ENCODE measurements at regions not wholly inside any gene's neighbourhood (a gene's known extent, or its start where the extent isn't known, plus 50 kb on each side); places are given as distances from the start of the nearest gene placed in this dataset.

DNA sequence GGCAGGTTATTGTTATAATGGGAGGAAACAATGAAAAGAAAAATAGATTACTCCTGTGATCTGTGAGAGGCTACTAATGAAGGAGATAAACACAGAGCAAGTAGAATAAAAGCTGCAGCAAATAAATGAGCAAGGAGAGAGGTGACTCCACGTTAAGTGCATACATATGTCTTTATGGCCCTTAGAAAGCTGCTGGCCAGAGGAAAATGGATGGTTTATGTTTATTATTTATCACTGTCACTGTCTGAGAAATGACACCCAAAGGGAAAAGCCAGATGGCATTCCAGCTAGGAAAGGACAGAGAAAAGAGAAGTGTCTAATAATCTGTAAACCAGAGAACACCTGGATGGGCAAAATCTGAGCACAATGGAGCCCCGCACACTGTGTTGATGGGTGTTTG, 122.9 kb upstream of the DDX18 start:
- no peaks in the 10 kb centered on the region for H3K27me3 ChIP-seq (ENCODE audit: insufficient read depth, low read depth)
- TF ChIP-seq, protein P1, sequence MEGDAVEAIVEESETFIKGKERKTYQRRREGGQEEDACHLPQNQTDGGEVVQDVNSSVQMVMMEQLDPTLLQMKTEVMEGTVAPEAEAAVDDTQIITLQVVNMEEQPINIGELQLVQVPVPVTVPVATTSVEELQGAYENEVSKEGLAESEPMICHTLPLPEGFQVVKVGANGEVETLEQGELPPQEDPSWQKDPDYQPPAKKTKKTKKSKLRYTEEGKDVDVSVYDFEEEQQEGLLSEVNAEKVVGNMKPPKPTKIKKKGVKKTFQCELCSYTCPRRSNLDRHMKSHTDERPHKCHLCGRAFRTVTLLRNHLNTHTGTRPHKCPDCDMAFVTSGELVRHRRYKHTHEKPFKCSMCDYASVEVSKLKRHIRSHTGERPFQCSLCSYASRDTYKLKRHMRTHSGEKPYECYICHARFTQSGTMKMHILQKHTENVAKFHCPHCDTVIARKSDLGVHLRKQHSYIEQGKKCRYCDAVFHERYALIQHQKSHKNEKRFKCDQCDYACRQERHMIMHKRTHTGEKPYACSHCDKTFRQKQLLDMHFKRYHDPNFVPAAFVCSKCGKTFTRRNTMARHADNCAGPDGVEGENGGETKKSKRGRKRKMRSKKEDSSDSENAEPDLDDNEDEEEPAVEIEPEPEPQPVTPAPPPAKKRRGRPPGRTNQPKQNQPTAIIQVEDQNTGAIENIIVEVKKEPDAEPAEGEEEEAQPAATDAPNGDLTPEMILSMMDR (conservative IDR thresholded peaks at IDR 0.05; ENCODE audit: low read depth, low read length): no peak
- no peak overlapping the region for H3K4me3 ChIP-seq (IDR thresholded peaks at IDR 0.05; ENCODE audit: insufficient read depth, low read depth, low read length)
- H4K20me1 ChIP-seq (ENCODE audit: insufficient read depth): no peaks in the 10 kb centered on the region
- no peak overlapping the region for H3K9ac ChIP-seq
- no peak overlapping the region for H3K27ac ChIP-seq
- no peak overlapping the region for H3K4me2 ChIP-seq
- no peaks in the 10 kb centered on the region for H3K36me3 ChIP-seq (ENCODE audit: insufficient read depth)
- H3K4me1 ChIP-seq (ENCODE audit: low read depth, poor library complexity, severe bottlenecking): no peaks in the 10 kb centered on the region
- H2AFZ ChIP-seq (ENCODE audit: low read depth): no peak overlapping the region
- no peaks in the 10 kb centered on the region for H3K79me2 ChIP-seq (ENCODE audit: insufficient read depth, low read depth)

DNA sequence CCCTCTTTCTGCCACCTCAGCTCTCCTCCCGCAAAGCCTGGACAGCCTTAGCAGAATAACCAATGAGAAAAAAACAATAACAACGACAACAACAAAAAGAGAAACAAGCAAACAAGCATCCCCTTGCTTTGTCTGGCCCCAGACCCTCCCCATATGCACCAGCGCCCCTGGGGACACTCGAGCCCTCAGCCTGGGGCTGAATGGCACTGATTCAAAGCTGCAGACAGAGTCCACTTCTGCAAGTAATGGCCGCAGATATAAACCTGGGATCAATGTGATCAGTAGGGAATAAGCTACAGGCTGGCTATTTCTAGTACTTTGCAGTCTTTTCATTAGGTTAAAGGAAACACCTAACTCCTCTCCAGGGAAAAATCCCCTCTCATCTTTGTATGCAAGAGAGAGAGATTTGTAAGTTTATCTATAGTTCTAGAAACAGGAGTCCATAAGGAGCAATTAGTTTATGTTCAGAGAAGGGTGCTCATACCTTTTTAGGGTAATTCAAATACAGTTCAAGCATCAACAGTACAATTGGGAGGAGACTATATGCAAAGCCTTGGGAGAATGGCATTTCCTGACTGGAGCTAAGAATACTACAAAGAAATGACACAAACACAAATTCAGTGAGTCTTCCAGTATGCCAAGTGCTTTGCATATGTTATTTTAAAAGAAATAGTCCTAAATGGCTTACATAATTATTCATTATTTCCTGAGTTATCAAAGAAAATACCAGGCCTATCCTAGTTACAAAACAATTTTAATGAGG, 122.3 kb upstream of the DDX18 start:
- Histone ChIP-seq H3K4me3 (IDR thresholded peaks at IDR 0.05; ENCODE audit: insufficient read depth, low read depth, low read length) (no peak overlapping the region), H4K20me1 (ENCODE audit: insufficient read depth) (no peaks in the 10 kb centered on the region), H3K79me2 (ENCODE audit: insufficient read depth, low read depth) (no peaks in the 10 kb centered on the region), H3K27ac (no peak overlapping the region), H3K4me2 (no peak overlapping the region), H3K27me3 (ENCODE audit: insufficient read depth, low read depth) (no peaks in the 10 kb centered on the region), H3K9ac (no peak overlapping the region), H3K36me3 (ENCODE audit: insufficient read depth) (no peaks in the 10 kb centered on the region), H3K4me1 (ENCODE audit: low read depth, poor library complexity, severe bottlenecking) (no peaks in the 10 kb centered on the region), H2AFZ (ENCODE audit: low read depth) (no peak overlapping the region)
- TF ChIP-seq, protein P1 (conservative IDR thresholded peaks at IDR 0.05; ENCODE audit: low read depth, low read length): no peak

DNA sequence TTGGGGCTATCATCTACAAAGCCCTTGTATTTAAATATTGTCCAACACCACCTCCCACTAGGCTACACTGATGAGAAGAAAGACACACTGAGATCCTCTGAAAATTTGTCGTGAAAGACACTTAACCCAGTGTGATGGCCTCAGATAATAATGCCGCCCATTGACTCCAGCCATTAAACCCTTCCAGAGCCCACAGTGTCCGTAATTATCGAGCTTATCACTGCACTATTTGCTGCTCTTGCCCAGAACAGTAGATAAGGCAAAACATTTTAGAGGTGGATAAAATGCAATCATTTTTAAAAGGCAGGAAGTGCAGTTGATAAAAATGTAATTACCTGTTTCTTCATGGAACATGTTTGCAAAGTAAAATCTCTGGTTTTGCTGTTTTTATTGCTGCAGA, 121.3 kb upstream of the DDX18 start:
- no peak overlapping the region for H3K4me2 ChIP-seq
- no peak overlapping the region for H3K4me3 ChIP-seq (IDR thresholded peaks at IDR 0.05; ENCODE audit: insufficient read depth, low read depth, low read length)
- no peak overlapping the region for H2AFZ ChIP-seq (ENCODE audit: low read depth)
- TF ChIP-seq, protein P1 (conservative IDR thresholded peaks at IDR 0.05; ENCODE audit: low read depth, low read length): no peak
- H3K27me3 ChIP-seq (ENCODE audit: insufficient read depth, low read depth): no peaks in the 10 kb centered on the region
- no peaks in the 10 kb centered on the region for H3K79me2 ChIP-seq (ENCODE audit: insufficient read depth, low read depth)
- no peaks in the 10 kb centered on the region for H4K20me1 ChIP-seq (ENCODE audit: insufficient read depth)
- no peak overlapping the region for H3K27ac ChIP-seq
- H3K36me3 ChIP-seq (ENCODE audit: insufficient read depth): no peaks in the 10 kb centered on the region
- H3K9ac ChIP-seq: no peak overlapping the region
- no peaks in the 10 kb centered on the region for H3K4me1 ChIP-seq (ENCODE audit: low read depth, poor library complexity, severe bottlenecking)

DNA sequence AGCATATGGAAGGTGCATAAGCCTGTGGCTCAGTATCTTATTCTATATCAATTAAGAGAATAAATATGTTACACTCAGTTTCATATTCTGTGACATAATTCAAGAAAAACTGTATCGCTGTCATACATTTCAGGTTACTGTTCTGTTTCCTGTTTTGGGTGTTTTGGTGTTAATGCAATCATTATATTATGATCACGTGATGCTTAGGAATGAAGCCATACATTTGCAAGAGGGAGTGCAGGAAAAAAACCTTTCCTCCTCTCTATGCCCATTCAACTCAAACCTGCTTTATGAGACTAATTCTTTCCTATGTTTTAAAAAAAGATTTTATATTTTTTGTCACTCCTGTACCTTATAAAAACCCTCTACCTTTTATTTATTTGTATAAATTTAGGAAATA, 120.8 kb upstream of the DDX18 start:
- H3K27ac ChIP-seq: no peak overlapping the region
- no peaks in the 10 kb centered on the region for H3K79me2 ChIP-seq (ENCODE audit: insufficient read depth, low read depth)
- no peak overlapping the region for H3K4me3 ChIP-seq (IDR thresholded peaks at IDR 0.05; ENCODE audit: insufficient read depth, low read depth, low read length)
- no peaks in the 10 kb centered on the region for H3K27me3 ChIP-seq (ENCODE audit: insufficient read depth, low read depth)
- no peaks in the 10 kb centered on the region for H3K36me3 ChIP-seq (ENCODE audit: insufficient read depth)
- TF ChIP-seq, protein P1 (conservative IDR thresholded peaks at IDR 0.05; ENCODE audit: low read depth, low read length): no peak
- H4K20me1 ChIP-seq (ENCODE audit: insufficient read depth): no peaks in the 10 kb centered on the region
- H2AFZ ChIP-seq (ENCODE audit: low read depth): no peak overlapping the region
- no peaks in the 10 kb centered on the region for H3K4me1 ChIP-seq (ENCODE audit: low read depth, poor library complexity, severe bottlenecking)
- no peak overlapping the region for H3K9ac ChIP-seq
- H3K4me2 ChIP-seq: no peak overlapping the region
